Right renal pelvis (tissue), 4 donors: ENCODE measurements at regions not wholly inside any gene's neighbourhood (a gene's known extent, or its start where the extent isn't known, plus 50 kb on each side); places are given as distances from the start of the nearest gene placed in this dataset.
"Not testable (repeated sequence)": the region's sequence is repeated elsewhere in the genome, so short reads cannot be mapped to it uniquely, and the experiment has no call there.

Source experiments
- DNase-seq, 4 donors: peaks; one replicate each; pipeline ENCODE4 v3.0.0-alpha.2; 2013; ENCODE audit warnings: low read depth in 4 of 4, low spot score in 3 of 4, missing footprints in 1 of 4

DNA sequence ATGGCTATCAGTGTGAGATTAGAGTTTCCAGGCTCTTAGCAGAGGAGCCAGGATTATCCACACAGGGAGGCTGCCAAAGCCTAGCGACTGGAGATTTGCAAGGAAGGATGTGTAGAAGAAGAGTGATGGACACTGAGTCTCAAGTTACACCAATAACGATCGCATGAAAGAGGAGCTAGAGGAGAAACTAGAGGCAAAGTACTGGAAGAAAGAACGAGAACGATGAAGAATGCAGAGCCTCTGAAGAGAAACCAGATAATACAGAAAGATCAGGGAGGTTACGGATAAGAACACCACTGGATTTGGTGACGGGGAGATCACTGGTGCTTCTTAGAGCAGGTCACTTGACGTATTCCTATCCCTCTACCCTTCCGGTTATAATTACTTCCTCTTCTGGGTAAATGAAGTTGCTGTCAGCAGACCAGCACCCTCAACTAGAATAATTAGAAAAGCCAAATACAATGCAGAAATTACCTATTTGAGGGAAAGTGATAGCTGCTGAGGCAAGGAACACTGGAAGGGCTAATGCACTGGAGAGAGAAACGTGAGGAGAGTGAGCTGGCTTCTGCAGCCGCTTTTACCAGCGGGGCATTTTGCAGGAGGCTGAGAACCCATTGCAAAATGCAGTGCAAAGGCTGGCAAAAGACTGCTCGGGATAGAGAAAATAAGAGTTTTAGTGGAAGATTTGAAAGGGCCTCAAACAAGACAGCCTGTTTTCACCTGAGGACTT, 93.1 kb upstream of the HIF1A start:
- no peak for DNase-seq

DNA sequence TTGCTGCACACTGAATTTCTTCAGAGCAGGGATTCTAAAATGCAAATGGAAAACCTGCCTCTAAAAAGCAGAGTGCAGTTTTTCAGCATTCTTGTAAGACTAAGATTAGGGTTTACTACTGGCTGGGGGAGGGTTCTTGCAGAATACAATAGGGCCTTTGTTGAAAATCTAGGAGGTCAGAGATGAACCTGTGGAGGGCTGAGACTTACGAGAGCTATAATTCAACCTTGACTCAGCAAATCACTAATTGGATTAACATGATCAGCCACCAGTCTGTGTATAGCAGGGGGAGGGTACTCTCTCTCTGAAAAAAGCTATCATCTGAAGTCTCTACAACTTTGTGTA, 92.6 kb upstream of the HIF1A start:
- no peak for DNase-seq

DNA sequence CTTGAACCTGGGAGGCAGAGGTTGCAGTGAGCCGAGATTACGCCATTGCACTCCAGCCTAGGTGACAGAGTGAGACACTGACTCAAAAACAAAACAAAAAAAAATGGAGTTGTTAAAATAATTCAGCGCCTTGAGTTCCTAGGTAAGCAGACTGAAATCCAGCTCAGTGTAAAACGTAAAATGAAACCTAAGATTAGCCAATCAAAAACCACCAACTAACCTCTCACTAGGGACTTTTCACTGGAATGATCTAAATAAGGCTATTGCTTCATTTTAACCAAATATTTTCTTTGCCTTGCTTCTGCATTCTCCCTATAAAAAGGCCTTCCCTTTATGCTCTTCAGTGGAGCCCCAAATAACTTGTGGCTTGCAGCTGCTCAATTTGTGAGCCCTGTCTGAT, 91.6 kb upstream of the HIF1A start:
- DNase-seq: no peak

DNA sequence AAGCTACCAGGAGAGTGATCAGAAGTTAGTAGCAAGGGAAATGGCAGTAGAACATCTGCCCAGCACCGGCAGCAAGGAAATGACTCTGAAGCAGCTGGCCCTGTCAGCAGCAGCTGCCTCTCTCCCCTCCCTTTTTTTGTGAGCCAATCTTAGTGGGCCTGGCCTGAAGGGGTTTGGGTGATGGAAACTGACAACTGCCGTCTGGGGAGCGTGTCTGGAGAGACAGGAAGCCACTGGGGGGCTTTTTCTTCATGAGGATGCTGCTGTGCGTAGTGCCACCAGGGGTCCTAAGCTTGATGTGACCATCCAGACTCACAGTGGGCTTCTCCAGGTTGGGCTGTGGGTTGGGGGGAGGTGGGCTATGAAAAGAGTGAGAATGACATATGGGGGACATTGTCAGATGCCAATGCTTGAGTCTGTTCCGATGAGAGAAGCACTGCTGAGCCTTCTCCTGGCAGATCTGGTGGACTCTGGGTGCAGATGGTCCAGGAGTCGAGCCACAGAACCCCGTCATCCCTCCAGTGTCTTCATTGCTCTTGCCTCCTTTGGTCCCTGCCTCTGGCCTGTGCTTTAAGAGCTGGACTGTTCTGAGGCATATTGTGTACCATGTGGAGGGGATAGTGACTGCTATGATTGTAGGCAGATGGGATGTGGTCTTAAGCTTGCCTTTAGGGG, 87.6 kb upstream of the HIF1A start:
- DNase-seq: no peak

DNA sequence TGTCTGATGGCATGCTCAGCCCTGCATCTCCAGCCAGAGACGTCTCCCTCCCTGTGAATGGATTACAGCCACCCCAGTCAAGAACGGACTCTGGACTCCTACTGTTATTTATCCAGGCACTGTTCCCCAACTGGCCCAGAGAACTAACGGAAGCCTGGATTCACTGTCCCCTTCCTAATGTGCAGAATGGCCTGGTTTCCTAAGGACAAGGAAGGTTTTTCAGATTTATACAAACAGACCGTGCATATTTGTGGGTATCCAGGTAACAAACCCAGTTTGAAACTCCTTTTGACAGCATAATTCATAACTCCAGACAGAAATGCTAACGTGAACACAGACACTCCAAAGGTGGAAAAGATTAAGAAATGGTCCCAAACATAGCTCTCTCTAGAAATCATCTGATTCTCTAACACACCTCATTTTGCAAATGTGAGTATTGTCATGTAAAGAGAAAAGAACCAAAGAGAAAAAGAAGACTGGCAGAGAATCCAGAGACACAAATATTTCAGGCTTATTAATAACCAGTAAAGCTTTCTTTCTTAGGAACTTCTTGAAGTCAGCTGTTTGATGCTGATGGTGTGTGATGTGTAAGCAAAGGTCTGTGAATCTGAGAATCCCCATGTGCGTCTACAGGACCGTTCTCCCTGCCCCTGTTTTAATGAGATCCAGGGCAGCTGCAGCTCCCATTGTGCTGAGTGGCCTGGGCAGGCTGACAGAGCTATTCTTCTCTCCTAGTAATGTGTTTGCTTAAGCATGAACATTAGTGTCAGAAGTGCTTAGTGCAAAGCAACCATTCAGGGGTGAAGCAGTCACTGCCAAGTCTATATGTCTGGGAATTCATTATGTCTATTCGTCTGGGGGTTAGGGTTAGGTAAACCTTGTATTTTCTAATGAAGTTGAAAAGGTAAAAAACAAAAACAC, 86.8 kb upstream of the HIF1A start:
- no peak for DNase-seq

DNA sequence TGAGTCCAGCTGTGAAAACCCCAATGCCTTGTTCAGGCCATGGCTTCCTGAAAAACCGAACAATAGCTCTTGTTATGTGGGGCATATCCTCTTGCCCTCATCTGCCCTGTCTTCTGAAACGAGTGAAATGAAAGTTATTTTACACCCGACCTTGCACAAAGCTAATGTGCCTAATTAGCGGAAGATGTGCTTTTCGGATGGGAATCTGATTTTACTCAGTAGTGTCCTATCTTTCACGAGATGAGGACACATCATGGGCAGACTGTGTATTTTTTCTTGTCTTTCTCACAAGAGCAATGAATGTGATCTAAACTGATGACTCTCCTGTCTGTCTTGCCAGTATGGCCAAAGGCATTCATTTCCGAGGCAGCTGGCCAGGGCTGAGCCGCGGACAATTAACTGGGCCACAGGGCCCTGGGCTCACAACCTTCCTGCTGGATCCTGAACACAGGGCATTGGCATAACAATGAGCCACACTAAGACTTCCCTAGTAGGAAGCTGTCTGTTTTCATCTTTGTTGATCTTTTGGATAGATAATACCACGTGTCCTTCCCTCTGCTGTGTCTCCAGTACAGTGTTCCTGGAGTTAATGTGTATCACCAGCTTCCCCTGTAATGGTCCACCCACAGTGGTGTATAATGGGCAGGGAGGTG, 86.0 kb upstream of the HIF1A start:
- no peak for DNase-seq

DNA sequence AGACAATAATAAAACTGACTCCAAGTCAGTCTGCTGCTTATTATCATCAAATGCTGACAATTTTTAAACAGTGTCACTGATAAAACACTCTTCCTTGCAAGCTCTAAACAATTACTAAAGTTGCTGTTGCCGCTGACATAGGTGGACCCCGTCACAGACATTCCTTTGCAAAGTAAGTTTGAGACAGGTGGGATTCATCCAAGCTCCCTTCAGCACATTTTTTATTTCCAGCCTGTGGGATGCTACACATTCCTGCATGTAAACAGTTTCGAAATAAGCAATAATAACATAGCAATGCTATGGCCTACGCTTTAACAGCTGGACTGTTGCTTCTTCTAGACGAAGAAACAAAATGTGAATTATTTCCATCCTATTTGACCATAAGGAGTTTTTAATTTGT, 85.4 kb upstream of the HIF1A start:
- peak in 1 of 4 donors; percentile 51 for DNase-seq

DNA sequence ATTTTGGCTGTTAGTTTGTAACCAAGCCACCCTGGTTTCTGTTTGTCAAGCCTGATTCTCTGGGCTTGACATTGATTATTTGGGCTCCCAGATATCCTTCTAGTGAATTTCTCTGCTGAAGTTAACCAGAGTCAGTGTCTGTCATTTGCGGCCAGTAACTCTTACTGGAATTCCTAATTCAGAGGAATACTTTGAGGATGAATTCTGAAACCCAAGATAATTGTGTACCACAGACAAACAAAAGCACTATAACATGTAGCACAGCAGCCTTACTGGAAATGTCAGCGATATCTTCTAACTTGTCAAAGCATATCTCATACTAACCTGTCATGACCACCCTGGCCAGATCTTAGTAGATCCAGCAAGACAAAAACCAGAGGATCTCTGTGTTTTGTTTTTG, 84.4 kb upstream of the HIF1A start:
- no peak for DNase-seq

DNA sequence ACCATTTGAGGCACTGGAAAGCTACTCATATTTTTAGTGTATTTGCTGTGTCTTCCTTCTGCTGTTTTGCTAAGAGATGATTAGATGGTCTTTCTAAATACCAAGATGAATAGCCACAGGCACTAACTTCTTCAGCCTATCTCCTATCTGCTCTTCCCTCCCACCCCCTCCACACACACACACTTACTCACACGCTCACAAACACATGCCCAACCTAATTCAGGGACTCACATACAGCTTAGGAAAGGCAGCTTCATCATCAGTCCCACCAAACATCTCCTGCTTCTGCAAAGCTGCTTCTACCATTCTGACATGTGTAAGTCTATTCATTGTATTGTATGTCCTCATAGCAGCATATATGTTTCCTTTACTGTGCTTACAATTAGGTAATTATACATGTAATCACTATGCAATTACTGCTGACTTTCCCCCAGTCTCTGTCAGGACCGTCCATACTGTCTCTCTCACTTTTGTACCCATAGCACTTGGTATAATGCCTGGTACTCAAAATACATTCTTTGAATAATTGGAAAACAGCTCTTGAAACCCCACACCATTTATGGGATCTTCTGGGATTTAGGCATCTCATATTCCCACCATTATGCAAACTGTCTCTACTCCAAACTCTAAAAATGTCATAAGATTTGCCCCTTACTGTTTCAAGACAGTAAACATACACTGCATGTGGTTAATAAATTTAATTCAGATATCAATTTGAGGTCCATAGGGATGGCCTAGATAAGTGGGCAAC, 83.3 kb upstream of the HIF1A start:
- no peak for DNase-seq

DNA sequence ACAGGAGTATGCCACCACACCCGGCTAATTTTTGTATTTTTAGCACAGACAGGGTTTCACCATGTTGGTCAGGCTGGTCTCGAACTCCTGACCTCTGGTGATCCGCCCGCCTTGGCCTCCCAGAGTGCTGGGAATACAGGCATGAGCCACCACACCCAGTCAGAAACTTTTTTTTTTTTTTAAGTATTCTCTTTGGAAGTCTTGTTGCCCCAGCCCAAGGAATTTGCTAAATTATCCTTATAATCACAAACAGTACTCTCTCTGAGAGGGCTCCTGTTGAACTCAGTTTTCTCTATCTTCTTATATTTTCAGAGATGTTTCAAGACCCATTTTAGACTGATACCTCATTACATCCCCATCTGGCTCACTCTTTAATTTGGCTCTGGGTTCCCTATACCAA, 82.3 kb upstream of the HIF1A start:
- not testable (repeated sequence) for DNase-seq

DNA sequence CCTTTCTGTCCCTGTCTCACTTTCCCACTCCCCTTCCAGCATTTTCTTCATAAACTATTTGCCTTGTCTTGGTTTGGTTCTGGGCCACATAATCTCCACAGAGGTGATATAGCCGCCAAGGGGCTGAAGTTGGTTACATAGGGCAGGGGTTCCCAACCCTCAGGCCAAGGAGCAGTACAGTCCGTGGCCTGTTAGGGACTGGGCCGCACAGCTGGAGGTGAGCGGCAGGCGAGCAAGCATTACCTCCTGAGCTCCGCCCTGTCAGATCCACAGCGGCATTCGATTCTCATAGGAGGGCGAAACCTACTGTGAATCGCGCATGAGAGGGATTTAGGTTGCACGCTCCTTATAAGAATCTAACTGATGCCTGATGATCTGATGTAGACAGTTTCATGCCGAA, 80.6 kb upstream of the HIF1A start:
- DNase-seq: no peak

DNA sequence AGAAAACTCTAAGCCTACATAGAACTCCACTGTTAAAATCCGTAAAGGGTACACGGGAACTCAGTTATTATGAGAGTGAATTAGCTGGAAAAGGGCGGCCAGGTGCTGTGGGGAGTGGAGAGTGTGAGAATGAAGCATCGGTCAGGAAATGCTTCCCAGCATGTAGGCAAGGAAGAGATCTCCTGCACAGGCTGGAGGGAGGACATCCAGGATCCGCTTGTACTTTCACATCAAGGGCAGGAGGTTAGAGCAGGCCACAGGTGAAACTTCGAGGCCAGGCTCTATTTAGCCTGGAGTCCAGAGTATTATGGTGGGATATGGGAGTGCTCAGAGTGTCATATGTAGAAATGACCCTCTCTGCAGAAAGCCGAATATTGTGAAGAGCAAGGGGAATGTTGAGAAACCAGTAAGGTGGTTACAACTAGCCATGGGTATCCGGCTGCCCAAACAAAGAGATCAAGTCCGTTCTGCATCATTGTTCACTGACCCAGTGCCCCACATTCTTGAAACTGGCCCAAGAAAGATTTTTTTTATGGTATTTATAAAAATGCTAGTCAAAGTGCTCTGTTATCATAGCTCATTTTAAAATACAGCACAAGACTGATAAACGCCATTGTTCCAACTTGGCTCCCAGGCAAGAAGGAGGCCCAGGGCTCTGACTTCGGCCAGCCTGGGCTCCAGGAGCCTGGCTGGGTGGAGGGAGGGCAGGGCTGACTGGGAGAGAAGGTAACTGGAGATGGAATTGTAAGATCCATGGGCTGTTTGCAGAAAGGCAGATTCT, 79.4 kb upstream of the HIF1A start:
- no peak for DNase-seq

DNA sequence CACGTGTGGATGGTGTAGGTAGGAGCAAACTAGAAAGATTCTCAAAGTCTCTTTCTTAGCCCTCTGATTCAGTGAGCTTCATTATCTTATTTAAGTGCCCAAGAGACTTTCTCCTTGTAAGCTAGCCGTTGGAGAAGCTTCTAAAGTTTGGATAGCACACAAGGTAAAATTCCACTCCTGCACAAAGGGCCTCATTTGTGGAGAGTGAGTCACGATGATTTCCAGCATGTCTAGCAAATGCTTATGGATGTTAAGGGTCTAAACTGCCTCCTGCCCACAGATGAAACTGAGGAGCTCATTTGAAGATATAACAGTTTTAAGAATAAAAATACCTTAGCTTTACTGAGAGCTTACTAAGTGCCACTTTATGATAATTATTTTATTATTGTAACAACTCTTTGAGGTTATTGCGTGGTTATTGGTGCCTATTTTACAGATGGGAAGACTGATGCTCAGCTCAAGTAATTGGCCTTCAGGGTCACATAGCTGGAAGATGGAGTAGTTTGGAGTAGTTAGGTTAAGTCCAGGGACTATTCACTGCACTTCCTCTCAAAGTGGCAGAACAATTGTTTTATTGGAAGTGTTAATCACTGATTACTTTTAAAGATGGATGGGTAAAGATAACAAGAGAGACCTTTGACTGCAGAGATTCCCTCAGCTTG, 78.7 kb upstream of the HIF1A start:
- no peak for DNase-seq

DNA sequence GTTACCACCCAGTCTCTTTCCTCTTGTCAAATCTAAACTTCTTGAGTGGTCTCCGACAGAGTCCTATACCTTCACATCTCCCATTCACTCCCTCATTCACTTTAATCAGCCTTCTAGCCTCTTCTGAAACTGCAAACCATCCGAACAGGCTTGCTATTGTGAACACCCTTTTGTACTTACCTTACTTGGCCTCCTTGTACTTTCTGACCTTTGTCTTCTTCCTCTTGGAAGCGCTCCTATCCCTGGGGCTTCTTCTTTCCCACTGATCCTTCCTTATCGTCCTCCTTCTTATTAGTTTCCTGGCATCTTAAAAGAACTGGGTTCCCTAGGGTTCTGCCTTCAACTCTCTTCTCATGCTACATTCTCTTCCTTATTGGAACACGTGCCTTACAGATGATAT, 76.9 kb upstream of the HIF1A start:
- no peak for DNase-seq

DNA sequence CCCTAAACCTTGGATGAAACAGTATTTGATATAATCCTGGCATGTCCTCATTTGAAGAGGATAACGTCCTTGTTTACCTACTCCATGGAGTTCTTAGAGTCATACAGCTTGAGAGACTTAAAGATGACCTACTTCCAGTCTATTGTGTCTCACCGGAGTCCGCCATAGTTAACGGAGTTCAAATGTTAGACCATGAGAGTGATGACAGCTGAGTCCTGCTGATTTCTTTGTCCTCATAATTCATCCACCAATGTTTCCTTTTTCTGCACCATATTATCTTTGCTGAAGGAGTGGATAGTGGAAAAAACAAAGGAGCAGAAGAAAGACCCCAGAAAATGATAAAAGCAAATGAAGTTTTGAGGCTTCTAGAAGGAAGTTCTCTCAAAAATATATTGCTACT, 75.8 kb upstream of the HIF1A start:
- DNase-seq: no peak

DNA sequence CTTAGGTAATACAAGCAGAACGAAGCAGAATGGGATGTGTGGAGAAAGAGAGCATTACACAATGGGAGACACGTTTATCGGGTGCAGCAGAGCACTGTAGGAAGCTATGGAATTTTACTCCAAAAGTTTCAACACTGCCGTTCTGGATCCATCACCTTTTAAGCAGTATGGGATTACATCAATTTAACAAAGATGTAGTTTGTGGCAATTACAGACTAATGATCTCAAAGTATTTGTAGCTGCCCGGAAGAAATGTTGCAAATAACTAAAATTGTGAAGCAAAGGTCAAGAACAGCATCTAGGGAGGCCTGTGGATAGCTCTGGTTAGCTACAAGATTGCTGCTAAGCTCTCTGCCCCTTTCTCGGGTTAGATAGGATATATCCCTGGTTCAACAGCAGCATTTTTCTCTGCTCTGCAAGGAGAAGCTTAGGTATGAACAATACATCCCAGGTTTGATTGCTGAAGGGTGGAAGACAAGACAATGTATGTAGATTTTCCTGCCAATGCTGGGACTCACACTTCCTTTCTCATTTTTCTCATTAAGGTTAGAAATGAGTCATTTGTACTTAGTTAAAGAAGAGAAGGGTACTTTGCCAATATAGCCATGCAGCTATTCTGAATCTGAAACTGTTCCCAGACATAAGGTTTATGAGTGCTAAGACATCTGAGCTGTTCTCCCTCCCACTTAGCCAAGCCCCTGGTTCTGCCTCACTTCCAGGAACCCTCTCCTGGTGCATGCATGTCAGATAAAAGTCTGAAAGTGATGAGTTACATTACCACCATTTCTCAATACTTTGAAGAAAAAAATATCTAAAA, 75.0 kb upstream of the HIF1A start:
- no peak for DNase-seq

DNA sequence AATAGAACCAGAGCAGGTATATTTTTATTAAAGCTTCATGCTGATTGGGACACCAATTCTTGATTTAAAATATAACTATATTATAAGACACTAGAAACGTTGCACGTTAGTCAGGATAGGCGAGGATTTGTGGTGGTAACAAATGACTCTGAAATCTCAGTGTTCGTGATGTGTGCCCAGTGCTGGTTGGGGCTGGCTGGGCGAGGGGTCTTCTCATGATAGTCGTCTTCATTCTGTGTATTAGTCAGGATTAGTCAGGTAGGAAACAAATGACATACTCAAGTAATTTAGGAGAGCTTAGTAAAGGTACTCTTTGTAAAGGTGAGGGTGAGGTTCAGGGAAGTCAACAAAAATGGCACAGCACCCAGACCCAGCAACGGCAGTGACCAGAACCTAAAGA, 73.9 kb upstream of the HIF1A start:
- no peak for DNase-seq

DNA sequence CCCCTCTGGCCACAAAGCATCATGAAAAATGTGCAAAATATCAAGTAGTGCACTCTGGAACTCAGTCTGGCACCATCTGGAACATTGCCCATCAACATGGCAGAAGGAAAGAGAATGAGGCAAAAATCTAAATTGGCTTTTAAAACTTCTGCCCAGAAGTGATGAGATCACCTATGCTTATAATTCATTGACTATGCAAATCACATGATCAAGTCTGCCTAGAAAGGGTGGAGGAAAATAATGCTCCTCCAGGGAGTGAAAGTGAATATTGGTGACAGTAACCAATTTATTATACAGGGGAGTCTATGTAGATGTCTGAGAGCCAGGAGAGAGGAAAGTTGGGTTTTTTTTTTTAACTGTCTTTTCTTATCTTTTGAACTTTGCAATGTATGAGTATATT, 73.3 kb upstream of the HIF1A start:
- DNase-seq: no peak
